Progenitor cell of endocrine pancreas (in vitro differentiated cells): ENCODE measurements at regions not wholly inside any gene's neighbourhood (a gene's known extent, or its start where the extent isn't known, plus 50 kb on each side); places are given as distances from the start of the nearest gene placed in this dataset.

ENCODE experiments used
- DNase-seq: peaks from one replicate; pipeline ENCODE4 v3.0.0; 2021; ENCODE audit warnings: low spot score; ENCODE audit not compliant: unreplicated experiment
- H3K27ac Mint-ChIP-seq: 2 replicates; pipeline ENCODE4 v1.8.0; 2021; ENCODE audit warnings: mild to moderate bottlenecking, moderate library complexity, mixed read lengths
- H3K27me3 Mint-ChIP-seq: 2 replicates; pipeline ENCODE4 v1.8.0; 2021; ENCODE audit warnings: mixed read lengths
- H3K36me3 Mint-ChIP-seq: 2 replicates; pipeline ENCODE4 v1.8.0; 2022; ENCODE audit warnings: mixed read lengths; ENCODE audit not compliant: insufficient read depth
- H3K4me1 Mint-ChIP-seq: 2 replicates; pipeline ENCODE4 v1.8.0; 2021; ENCODE audit warnings: low read depth, mixed read lengths
- H3K4me3 Mint-ChIP-seq: 2 replicates; pipeline ENCODE4 v1.8.0; 2021; ENCODE audit warnings: low read depth, mild to moderate bottlenecking, moderate library complexity, mixed read lengths
- H3K9me3 Mint-ChIP-seq: 2 replicates; pipeline ENCODE4 v1.8.0; 2021; ENCODE audit warnings: low read depth, mixed read lengths
- TF ChIP-seq, protein P1 (sequence below): fragments of 200-600 bp; sonication (generic); IDR thresholded peaks from one replicate; pipeline ENCODE4 v1.5.0; 2021; ENCODE audit warnings: antibody characterized with exemption, mild to moderate bottlenecking; ENCODE audit not compliant: unreplicated experiment

- TF ChIP-seq, protein P1, sequence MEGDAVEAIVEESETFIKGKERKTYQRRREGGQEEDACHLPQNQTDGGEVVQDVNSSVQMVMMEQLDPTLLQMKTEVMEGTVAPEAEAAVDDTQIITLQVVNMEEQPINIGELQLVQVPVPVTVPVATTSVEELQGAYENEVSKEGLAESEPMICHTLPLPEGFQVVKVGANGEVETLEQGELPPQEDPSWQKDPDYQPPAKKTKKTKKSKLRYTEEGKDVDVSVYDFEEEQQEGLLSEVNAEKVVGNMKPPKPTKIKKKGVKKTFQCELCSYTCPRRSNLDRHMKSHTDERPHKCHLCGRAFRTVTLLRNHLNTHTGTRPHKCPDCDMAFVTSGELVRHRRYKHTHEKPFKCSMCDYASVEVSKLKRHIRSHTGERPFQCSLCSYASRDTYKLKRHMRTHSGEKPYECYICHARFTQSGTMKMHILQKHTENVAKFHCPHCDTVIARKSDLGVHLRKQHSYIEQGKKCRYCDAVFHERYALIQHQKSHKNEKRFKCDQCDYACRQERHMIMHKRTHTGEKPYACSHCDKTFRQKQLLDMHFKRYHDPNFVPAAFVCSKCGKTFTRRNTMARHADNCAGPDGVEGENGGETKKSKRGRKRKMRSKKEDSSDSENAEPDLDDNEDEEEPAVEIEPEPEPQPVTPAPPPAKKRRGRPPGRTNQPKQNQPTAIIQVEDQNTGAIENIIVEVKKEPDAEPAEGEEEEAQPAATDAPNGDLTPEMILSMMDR = no peak
- Mint-ChIP-seq H3K27me3 (peaks cover 12% of the 10 kb centered on the region), H3K4me3 (no peak overlapping the region), H3K36me3 (no peaks in the 10 kb centered on the region), H3K9me3 (no peaks in the 10 kb centered on the region), H3K4me1 (no peaks in the 10 kb centered on the region), H3K27ac (no peak overlapping the region)
- DNase-seq = no peak
These were observed 121.2 kb downstream of the SPATA19 start for GRCh38 chr11:133724116-133724515.

- Mint-ChIP-seq H3K36me3 (no peaks in the 10 kb centered on the region), H3K4me1 (no peaks in the 10 kb centered on the region), H3K4me3 (no peak overlapping the region), H3K27ac (no peak overlapping the region), H3K27me3 (peaks cover 12% of the 10 kb centered on the region), H3K9me3 (no peaks in the 10 kb centered on the region)
- DNase-seq = no peak
- TF ChIP-seq, protein P1 = no peak
These were observed 122.3 kb downstream of the SPATA19 start for GRCh38 chr11:133723056-133723455.

DNA sequence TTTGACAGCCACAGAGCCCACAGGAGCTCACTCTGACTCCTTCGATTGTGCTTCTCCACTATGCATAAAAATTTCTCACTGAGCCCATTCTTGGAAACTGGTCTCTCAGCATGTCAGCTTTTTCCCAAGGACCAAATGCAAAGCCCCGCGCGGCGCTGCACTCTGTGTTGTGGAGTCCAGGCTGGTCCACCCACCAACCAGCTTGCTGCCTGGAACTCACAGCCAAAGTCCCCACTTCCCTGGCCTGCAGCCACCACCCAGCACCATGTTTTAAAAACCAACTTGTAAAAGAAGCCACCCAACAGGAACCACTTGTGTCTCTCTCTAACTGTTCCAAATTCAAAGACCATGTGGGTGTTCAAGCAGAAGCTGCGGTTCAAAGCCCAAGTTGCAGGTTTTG lies 124.4 kb downstream of the SPATA19 start:
- Mint-ChIP-seq H3K4me3 (no peak overlapping the region), H3K27ac (no peak overlapping the region)

DNA sequence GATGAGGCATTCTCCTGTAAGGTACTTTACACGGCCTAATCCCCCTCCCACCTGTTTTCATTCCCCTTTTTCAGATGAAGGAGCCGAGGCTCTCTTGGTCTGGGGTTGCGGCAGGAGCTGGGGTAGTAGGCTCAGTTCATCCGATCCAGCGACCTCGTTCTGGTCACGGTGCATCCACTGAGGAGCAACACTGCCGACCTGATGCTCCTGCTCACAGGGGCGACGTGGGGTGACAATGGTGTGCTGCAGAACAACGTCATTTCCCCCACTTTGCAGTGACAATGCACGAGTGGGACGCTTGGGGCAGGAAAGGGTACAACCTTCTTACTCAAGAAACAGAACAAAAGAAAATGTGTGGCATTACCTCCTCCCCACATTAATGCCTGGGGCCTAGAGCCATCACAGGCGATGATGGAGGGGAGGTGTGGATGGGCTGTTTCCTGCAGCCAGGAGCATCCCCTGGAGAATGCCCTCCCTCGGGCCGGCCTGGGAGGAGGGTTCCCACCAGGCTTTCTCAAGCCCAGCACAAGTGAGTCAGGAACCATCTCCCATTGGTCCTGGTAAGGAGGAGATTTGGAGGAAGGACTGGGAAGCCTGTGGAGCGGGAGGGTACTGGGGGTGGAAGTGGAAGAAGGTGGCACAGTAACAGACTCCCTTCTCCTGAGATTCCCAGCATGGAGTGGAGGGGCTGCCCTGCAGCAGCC lies 125.6 kb downstream of the SPATA19 start:
- no peak overlapping the region for H3K4me3 Mint-ChIP-seq
- H3K9me3 Mint-ChIP-seq = no peaks in the 10 kb centered on the region
- no peaks in the 10 kb centered on the region for H3K4me1 Mint-ChIP-seq
- H3K27me3 Mint-ChIP-seq = peaks cover 30% of the 10 kb centered on the region
- TF ChIP-seq, protein P1 = no peak
- DNase-seq = no peak
- no peak overlapping the region for H3K27ac Mint-ChIP-seq
- no peaks in the 10 kb centered on the region for H3K36me3 Mint-ChIP-seq

More for the DNA sequence above, 124.4 kb downstream of the SPATA19 start:
- TF ChIP-seq, protein P1 = no peak
- Mint-ChIP-seq H3K9me3 (no peaks in the 10 kb centered on the region), H3K36me3 (no peaks in the 10 kb centered on the region), H3K4me1 (no peaks in the 10 kb centered on the region), H3K27me3 (peaks cover 25% of the 10 kb centered on the region)
- DNase-seq = no peak

- peaks cover 36% of the 10 kb centered on the region for H3K27me3 Mint-ChIP-seq
These were observed 126.5 kb downstream of the SPATA19 start for GRCh38 chr11:133718831-133719230.

More at GRCh38 chr11:133718831-133719230, 126.5 kb downstream of the SPATA19 start:
- no peaks in the 10 kb centered on the region for H3K36me3 Mint-ChIP-seq
- no peaks in the 10 kb centered on the region for H3K4me1 Mint-ChIP-seq
- no peak overlapping the region for H3K4me3 Mint-ChIP-seq
- no peak for DNase-seq
- no peak overlapping the region for H3K27ac Mint-ChIP-seq
- TF ChIP-seq, protein P1 = no peak
- H3K9me3 Mint-ChIP-seq = no peaks in the 10 kb centered on the region
